CD4-positive, alpha-beta T cell treated with Interleukin-17A for 4 hours (primary cell): ENCODE measurements at regions not wholly inside any gene's neighbourhood (a gene's known extent, or its start where the extent isn't known, plus 50 kb on each side); places are given as distances from the start of the nearest gene placed in this dataset.

ENCODE experiments used
- DNase-seq: peaks from one replicate; pipeline ENCODE4 v3.0.0-alpha.2; 2020; ENCODE audit warnings: mixed read lengths

GRCh38 chr3:188940573-188940932, 231.2 kb upstream of the TPRG1 start:
- DNase-seq, result no peak

- DNase-seq, result no peak
Observed at GRCh38 chr3:188941103-188941502, 230.7 kb upstream of the TPRG1 start.

GRCh38 chr3:188942191-188942590, 229.6 kb upstream of the TPRG1 start:
- no peak for DNase-seq

- no peak for DNase-seq
Observed at GRCh38 chr3:188943591-188943990, 228.2 kb upstream of the TPRG1 start.

- DNase-seq, result no peak
Observed at GRCh38 chr3:188944108-188944507, 227.7 kb upstream of the TPRG1 start.

GRCh38 chr3:188946351-188947240, 225.2 kb upstream of the TPRG1 start:
- DNase-seq, result no peak

- DNase-seq, result peak; percentile 27
Observed at GRCh38 chr3:188947401-188948280, 224.1 kb upstream of the TPRG1 start.

- DNase-seq, result no peak
Observed at GRCh38 chr3:188948281-188948996, 223.3 kb upstream of the TPRG1 start.

- no peak for DNase-seq
Observed at GRCh38 chr3:188948997-188949389, 222.8 kb upstream of the TPRG1 start.

GRCh38 chr3:188949456-188949855, 222.3 kb upstream of the TPRG1 start:
- no peak for DNase-seq

- DNase-seq, result no peak
Observed at GRCh38 chr3:188949996-188950395, 221.8 kb upstream of the TPRG1 start.

GRCh38 chr3:188950832-188951489, 220.8 kb upstream of the TPRG1 start:
- peak; percentile 36 for DNase-seq

GRCh38 chr3:188951734-188952133, 220.0 kb upstream of the TPRG1 start:
- DNase-seq, result no peak

GRCh38 chr3:188954590-188955208, 217.1 kb upstream of the TPRG1 start:
- DNase-seq, result peak; percentile 81

GRCh38 chr3:188955919-188956318, 215.9 kb upstream of the TPRG1 start:
- no peak for DNase-seq

- DNase-seq, result peak; percentile 22
Observed at GRCh38 chr3:188956839-188957489, 214.8 kb upstream of the TPRG1 start.

GRCh38 chr3:188959013-188959412, 212.8 kb upstream of the TPRG1 start:
- DNase-seq, result no peak

GRCh38 chr3:188962253-188963247, 209.2 kb upstream of the TPRG1 start:
- no peak for DNase-seq

GRCh38 chr3:188964957-188965356, 206.8 kb upstream of the TPRG1 start:
- no peak for DNase-seq

GRCh38 chr3:188972310-188972709, 199.5 kb upstream of the TPRG1 start:
- no peak for DNase-seq
